Bone marrow (tissue), 2 donors: ENCODE measurements at regions not wholly inside any gene's neighbourhood (a gene's known extent, or its start where the extent isn't known, plus 50 kb on each side); places are given as distances from the start of the nearest gene placed in this dataset.

Source experiments
- DNase-seq, 2 donors: peaks; one replicate each; lab custom pipeline; 2025; lab: John Stamatoyannopoulos, UW

DNA sequence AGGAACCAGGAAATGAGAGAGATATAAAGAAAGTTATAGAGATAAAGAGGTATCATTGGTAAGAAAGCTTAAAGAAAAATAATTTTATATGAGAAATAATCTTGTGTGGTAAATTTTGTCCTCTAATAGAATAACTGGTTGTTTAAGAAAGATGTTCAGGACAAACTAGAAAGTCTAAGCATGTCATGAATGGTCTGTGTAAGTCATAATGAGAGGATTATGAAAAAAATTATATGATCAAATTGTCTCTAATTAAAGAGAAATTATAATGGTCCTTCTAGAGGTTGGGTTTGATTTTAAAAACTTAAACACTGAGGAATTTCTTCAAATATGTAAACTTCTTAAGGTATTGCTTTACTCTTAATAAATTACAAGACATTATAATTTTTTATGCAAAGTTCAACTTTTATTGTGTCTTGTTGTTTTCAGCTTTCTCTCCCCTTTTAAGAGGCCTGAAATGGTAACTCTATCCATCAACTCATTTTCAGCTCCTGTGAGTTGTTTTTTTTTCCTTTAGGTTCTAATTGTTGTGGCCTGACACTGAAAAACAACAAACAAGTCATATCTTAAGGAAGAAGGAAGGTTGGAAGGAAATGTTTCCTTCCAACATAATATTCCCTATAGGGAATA lies 88.2 kb upstream of the CNOT2 start:
- no peak for DNase-seq

DNA sequence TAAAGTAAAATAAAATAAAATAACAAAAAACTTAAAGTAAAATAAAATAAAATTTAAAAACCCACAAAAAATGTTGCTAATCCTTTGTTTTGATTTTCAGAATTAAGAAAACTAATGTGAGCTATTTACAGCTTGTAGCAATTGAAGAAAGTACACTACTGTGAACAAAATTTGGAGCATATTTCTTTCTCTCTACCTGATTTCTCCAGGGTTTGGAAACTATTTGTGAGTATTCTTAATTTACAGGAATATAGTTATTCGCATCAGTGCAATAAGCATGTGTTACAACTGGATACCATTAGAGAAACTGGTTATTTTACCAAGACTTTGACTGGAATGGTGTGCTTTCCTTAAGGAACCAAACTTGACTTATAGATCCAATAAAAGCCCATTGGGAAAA lies 86.1 kb upstream of the CNOT2 start:
- no peak for DNase-seq

GRCh38 chr12:70165450-70165849 lies 77.8 kb upstream of the CNOT2 start:
- no peak for DNase-seq

DNA sequence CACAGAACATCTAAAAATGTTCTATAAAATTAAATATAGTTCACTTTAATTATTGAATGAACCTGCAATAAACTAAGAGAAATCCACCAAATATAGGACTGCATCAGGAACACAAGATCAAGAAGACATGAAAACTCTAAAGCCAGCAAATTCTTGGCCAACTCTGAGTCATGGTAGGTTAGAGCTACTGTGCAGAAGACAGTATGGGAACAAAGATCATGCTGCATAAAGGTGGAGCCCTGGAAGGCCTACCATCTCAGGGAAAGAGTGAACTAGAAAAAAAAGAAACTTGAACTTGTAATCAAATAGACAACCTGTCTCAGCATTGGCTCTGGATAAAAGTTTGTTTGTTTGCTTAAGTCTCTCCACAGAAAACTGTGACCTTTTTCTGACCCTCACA lies 66.9 kb upstream of the CNOT2 start:
- DNase-seq = no peak

DNA sequence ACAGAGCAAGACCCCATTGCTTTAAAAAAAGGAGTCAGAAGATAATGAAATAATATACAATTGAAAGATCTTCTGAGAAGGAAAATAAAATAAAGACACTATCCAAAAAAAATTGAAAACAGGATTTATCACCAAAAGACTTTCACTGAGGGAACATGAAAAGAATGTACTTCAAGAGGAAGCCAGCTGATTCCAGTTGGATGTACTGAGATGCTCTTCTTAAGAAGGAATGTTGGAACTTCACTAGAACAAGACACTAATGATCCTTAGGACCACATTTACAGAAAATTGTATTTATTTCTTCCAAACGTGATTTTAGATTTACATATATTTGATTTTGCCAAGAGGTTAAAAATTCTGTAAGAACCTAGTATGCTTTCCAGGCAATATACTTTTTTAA lies 65.6 kb upstream of the CNOT2 start:
- DNase-seq = no peak

DNA sequence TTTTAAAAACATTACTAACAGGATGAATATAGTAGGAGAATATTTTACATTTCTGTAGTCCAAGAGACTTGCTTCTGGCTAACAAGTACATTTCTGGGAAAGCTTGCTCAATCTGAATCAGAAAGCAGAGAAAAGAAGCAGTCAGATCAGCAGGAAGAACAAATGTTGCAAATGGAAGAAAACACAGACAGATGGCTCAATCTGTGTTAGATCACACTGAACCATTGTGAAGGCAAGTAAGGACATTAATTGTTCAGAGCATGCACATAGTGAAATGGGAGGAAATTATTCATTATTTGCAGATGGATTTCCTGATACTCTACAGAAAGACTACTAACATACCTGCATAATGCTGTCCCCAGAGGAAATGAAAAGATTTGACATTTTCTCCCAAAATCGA lies 65.2 kb upstream of the CNOT2 start:
- no peak for DNase-seq

GRCh38 chr12:70180130-70180529 lies 63.1 kb upstream of the CNOT2 start:
- DNase-seq = no peak

DNA sequence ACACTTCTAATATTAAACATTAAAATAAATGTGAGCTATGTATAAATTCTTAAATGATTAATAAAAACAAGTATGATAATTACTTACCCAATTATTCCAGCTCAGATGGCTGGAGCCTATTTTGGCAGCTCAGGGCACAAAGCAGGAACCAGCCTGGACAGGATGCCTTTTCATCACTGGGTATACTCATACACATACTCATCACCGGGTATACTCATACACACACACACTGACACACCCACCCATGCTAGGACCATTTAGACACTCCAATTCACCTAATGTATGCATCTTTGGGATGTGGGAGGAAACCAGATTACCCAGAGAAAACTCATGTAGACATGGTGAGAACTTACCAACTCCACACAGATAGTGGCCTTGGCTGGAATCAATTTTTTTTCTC lies 57.9 kb upstream of the CNOT2 start:
- no peak for DNase-seq

- no peak for DNase-seq
Measured at GRCh38 chr12:70186436-70186835, 56.8 kb upstream of the CNOT2 start.

DNA sequence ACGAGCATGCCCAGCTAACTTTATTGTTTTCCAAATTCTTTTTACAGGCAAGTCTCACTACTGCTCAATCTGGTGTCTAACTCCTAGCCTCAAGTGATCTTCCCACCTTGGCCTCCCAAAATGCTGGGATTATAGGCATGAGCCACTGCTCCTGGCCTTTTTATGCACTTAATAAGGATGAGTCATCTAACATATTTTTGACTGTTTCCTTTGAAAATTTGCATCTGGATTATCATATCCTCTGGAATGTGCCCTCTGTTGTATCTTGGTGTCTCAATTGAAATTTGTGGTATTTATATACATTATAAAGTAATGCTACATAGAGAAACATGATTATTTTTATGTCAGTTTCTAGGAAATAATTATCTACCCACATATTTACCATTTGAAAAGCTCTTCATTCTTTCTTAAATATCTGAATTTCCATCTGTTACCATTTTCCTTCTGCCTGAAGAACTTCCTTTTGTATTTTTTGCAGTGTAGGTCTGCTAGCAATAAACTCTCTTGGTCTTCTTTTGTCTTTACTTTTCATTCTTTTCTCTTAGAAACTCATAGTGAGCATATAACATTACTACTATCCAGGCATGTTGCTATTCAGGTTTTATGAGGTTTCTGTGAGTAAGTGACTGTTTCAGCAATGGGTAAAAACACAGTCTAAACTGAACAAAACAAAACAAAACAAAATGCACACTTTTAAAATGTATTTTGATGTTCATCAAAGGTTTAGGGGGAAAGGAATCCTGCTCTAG lies 52.8 kb upstream of the CNOT2 start:
- DNase-seq = no peak
